GF-D8 (cell line): ENCODE measurements at regions not wholly inside any gene's neighbourhood (a gene's known extent, or its start where the extent isn't known, plus 50 kb on each side); places are given as distances from the start of the nearest gene placed in this dataset.
"Not testable (repeated sequence)": the region's sequence is repeated elsewhere in the genome, so short reads cannot be mapped to it uniquely, and the experiment has no call there.

Source experiments
- DNase-seq: peaks from one replicate; lab custom pipeline; 2025; lab: John Stamatoyannopoulos, UW

GRCh38 chr4:64967286-64967685 lies 558.0 kb upstream of the TECRL start:
- DNase-seq: no peak

GRCh38 chr4:64960516-64960915 lies 551.3 kb upstream of the TECRL start:
- DNase-seq: no peak

GRCh38 chr4:64940698-64941097 lies 531.4 kb upstream of the TECRL start:
- DNase-seq: no peak

- no peak for DNase-seq
These were observed 526.3 kb upstream of the TECRL start for GRCh38 chr4:64935469-64936001.

DNA sequence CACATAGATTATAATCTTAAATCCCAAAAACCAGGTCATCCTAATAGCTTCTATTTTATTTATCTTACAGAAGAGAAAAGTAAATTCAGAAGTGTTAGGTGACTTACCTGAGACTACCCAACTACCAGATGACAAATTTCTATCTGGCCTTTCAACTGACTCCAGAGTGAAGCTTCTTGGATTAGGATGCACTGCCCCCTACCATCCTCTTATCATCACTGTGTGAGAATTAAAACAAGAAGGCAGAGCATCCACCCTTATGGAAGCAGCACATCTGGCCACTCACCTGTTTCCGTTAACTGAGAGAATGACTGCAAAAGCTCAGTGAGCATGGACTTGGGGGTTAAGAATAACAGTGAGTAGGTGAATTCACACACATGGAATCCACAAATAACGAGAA lies 502.6 kb upstream of the TECRL start:
- no peak for DNase-seq

- no peak for DNase-seq
These were observed 494.7 kb upstream of the TECRL start for GRCh38 chr4:64903986-64904385.

DNA sequence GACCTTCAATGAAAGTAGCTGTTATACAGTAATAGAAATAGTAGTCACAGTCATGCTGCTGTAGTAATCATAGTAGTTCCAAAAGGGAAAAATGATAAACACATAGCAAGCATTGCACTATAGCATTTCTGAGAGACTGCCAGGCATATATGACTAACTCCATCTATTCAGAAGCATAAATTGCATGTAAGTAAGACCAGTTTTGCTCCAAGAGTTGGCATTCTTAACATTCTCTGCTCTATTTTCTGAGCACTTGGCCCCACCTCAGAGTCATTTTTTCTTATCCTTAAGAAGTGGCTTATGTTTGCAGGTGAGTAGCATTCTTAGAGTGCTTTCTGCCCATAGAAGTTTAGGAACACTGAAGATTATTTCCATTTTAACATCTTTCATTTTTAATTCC lies 490.3 kb upstream of the TECRL start:
- no peak for DNase-seq

DNA sequence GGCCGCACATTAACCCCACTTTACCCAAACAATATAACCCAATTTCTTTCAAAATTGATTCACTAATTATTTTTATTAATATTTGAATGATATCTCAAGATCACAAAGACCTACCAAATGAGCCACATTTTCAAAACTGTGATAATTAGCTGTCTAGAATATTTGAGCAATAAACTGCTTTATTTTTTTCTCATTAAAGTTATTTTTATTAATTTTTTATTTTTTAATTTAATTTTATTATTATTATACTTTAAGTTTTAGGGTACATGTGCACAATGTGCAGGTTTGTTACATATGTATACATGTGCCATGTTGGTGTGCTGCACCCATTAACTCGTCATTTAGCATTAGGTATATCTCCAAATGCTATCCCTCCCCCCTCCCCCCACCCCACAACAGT lies 489.8 kb upstream of the TECRL start:
- DNase-seq: not testable (repeated sequence)

DNA sequence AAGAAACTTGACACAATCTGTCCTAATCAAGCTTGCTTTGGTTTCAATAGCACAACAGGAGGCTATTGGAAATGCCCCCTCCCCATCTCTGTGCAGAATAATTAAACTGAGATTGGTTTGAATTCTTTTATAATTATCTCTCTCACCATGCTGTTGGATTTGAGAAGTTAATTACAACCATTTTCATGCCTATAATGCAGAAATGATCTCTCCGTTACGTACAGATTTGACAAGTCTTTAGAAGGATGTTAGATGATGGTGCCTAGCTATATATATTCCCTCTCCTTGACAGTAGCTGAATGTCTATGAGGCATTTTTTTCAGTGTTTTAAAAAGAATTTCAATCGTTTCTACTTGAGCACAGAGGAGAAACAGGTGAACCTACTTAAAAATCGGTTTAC lies 488.4 kb upstream of the TECRL start:
- DNase-seq: no peak

GRCh38 chr4:64895031-64895430 lies 485.8 kb upstream of the TECRL start:
- no peak for DNase-seq

- DNase-seq: no peak
These were observed 484.0 kb upstream of the TECRL start for GRCh38 chr4:64893205-64893604.

- DNase-seq: no peak
These were observed 480.8 kb upstream of the TECRL start for GRCh38 chr4:64889906-64890610.

GRCh38 chr4:64883087-64883807 lies 474.0 kb upstream of the TECRL start:
- no peak for DNase-seq

- no peak for DNase-seq
These were observed 473.2 kb upstream of the TECRL start for GRCh38 chr4:64882311-64883086.

- no peak for DNase-seq
These were observed 471.3 kb upstream of the TECRL start for GRCh38 chr4:64880557-64880956.

GRCh38 chr4:64876021-64876420 lies 466.8 kb upstream of the TECRL start:
- no peak for DNase-seq

GRCh38 chr4:64870558-64870957 lies 461.3 kb upstream of the TECRL start:
- no peak for DNase-seq

- no peak for DNase-seq
These were observed 448.6 kb upstream of the TECRL start for GRCh38 chr4:64857815-64858214.

- no peak for DNase-seq
These were observed 447.9 kb upstream of the TECRL start for GRCh38 chr4:64857198-64857597.

GRCh38 chr4:64846417-64846816 lies 437.2 kb upstream of the TECRL start:
- no peak for DNase-seq

DNA sequence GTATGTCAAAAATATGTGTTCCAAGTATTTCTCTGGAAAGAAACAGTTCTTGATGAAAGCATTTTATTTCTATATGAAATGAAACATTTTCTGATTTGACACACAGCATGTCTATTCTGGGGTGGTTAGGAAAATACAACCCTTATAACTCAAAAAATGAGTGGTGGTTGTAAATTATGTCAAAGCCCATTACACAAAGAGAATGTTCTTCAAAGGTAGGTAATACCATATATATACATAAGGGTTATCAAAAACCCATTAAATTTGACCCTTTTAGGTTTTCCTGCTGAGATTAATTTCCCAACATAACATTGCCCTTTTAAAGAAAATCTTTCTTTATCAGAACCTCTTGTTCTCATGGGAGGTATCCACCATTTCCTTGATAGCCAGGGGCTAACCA lies 420.5 kb upstream of the TECRL start:
- DNase-seq: no peak

DNA sequence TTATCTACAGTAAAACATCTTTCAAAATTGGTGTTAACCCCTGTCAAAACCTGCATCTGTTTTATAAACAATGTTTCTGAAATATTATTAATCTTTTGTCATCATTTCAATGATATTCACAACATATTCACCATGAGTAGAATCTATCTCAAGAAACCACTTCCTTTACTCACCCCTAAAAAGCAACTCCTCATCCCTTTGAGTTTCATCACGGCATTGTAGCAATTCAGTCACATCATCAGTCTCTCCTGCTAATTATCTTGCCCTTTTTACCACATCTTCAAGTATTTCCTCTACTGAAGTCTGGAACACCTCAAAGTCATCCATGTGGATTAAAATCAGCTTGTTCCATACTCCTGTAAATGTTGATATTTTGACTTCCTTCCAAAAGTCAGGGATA lies 415.3 kb upstream of the TECRL start:
- DNase-seq: no peak

- DNase-seq: no peak
These were observed 413.2 kb upstream of the TECRL start for GRCh38 chr4:64822405-64822804.
